ENCODE measurements at regions not wholly inside any gene's neighbourhood (a gene's known extent, or its start where the extent isn't known, plus 50 kb on each side); places are given as distances from the start of the nearest gene placed in this dataset.

DNA sequence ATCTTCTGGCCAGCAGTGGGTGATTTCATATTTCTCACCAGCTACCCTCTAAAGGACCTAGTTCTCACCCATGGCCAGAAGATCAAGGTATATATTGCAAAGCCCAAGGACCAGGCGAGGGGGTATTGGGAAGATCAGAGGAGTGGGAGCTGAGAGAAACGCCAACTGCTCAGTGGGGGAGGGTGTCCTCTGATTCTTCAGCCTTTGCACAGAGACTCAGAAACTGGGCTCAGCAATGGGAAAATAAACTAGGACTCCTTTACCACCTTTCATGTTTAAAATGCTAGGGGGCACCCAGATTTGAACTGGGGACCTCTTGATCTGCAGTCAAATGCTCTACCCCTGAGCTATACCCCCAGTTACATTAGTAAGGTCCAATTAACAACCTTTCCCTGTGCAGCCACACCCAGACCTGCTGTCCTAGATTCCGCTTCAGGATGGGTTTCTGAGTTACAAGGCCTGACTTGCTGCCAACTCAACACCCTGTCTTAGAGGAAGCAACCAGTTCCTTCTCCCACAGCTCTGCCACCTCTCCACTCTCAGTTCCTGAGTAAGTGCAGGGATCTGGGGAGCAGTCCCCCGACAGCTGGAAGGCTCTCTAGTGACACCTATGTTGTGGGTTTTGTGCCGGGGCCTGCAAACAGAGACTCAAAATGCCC is 93.5 kb downstream of the ZNF783 start:
- no peaks in the 10 kb centered on the region for H3K4me1 ChIP-seq
- intact Hi-C loops (cut with DNase I; ENCODE audit: low total_unique reads), result no loop called here
- H3K36me3 ChIP-seq, result no peaks in the 10 kb centered on the region
- TF ChIP-seq, protein P1, sequence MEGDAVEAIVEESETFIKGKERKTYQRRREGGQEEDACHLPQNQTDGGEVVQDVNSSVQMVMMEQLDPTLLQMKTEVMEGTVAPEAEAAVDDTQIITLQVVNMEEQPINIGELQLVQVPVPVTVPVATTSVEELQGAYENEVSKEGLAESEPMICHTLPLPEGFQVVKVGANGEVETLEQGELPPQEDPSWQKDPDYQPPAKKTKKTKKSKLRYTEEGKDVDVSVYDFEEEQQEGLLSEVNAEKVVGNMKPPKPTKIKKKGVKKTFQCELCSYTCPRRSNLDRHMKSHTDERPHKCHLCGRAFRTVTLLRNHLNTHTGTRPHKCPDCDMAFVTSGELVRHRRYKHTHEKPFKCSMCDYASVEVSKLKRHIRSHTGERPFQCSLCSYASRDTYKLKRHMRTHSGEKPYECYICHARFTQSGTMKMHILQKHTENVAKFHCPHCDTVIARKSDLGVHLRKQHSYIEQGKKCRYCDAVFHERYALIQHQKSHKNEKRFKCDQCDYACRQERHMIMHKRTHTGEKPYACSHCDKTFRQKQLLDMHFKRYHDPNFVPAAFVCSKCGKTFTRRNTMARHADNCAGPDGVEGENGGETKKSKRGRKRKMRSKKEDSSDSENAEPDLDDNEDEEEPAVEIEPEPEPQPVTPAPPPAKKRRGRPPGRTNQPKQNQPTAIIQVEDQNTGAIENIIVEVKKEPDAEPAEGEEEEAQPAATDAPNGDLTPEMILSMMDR (IDR thresholded peaks at IDR 0.05 in 8 of 11, conservative IDR thresholded peaks at IDR 0.05 in 3 of 11), result no peak
- TF ChIP-seq POLR2AphosphoS5 (IDR thresholded peaks at IDR 0.05), result no peak
- no peak for TF ChIP-seq POLR2A (IDR thresholded peaks at IDR 0.05)
- WGBS, 5 donors, result 57 to 72% (median 69%) methylated on average over 5 of the region's 5 CpGs
- no peak overlapping the region for H3K4me3 ChIP-seq
- H3K9me3 ChIP-seq, result peaks cover 0 to 25% (median 14%) of the 10 kb centered on the region in 8 donors
- H3K27me3 ChIP-seq (replicated peaks in 1 of 7), result no peaks in the 10 kb centered on the region
- H3K27ac ChIP-seq, result no peak overlapping the region
- DNase-seq, result no peak

DNA sequence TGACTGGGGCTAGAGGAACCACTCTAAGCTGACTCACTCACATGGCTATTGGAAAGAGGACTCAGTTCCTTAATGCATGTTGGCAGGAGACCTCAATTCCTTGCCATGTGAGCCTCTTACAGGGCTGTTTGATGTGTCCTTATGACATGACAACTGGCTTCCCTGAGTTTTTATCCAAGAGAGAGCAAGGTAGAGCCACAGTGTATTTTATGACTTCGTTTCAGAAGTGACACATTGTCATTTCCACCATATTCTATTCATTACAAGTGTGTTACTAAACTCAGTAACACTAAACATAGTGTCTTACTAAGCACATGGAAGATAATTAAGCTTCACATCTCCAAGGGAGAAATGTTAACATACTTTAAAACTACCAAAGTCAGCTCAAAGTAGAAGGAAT is 98.2 kb downstream of the ZNF777 start:
- DNase-seq, result no peak
- H3K27me3 ChIP-seq (replicated peaks in 1 of 7), result no peaks in the 10 kb centered on the region
- peaks cover 0 to 41% (median 29%) of the 10 kb centered on the region in 8 donors for H3K9me3 ChIP-seq
- TF ChIP-seq, protein P1 (IDR thresholded peaks at IDR 0.05 in 8 of 11, conservative IDR thresholded peaks at IDR 0.05 in 3 of 11), result no peak
- TF ChIP-seq POLR2AphosphoS5 (IDR thresholded peaks at IDR 0.05), result no peak
- no peak for TF ChIP-seq POLR2A (IDR thresholded peaks at IDR 0.05)
- no peak overlapping the region for H3K4me3 ChIP-seq
- H3K4me1 ChIP-seq, result no peaks in the 10 kb centered on the region
- H3K36me3 ChIP-seq, result no peaks in the 10 kb centered on the region
- WGBS, 5 donors, result 5 to 28% (median 9%) methylated on average over 1 of the region's 1 CpG
- no peak overlapping the region for H3K27ac ChIP-seq
- intact Hi-C loops (cut with DNase I; ENCODE audit: low total_unique reads), result no loop called here

DNA sequence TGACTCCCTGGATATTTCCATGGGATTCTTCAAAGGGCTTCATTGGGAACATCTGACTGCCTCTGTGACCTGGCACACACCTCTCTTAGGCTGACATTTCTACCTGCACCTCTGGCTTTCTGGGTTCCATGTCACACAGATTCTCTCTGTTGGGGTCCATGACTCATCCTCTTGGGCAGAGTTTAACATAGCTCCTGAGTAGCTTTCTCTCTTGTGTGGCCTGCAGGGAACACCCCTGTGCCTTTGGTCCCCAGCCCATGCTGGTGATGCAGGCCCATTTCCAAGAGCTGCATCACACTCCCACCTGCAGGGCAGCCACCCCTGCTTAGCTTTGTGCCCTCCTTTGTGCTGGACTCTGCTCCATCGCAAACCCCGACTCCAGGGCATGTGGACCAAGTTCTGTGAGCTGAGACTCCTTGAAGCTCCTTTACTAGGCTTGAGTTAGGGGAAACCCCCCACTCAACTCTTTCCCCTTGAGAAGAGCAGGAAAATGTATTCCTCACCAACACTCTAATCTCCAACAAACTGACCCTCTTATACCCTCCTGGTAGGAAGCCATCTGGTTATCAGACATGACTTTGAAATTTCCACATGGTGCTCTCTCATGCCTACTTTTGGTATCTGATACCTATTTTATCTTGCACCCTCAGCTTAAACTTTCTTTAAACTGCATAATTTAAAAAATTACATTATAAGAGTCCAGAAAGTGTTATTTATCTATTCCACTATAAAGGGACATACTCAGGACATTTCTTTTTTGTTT is 93.3 kb downstream of the ZNF777 start:
- intact Hi-C loops (cut with DNase I; ENCODE audit: low total_unique reads), result no loop called here
- Histone ChIP-seq H3K27ac (no peak overlapping the region), H3K9me3 (peaks cover 0 to 33% (median 17%) of the 10 kb centered on the region in 8 donors), H3K4me1 (no peaks in the 10 kb centered on the region), H3K36me3 (no peaks in the 10 kb centered on the region), H3K27me3 (replicated peaks in 1 of 7) (no peaks in the 10 kb centered on the region), H3K4me3 (no peak overlapping the region)
- WGBS, 5 donors, result 75 to 98% (median 91%) methylated on average over 2 of the region's 2 CpGs
- no peak for DNase-seq
- TF ChIP-seq POLR2AphosphoS5 (IDR thresholded peaks at IDR 0.05), result no peak
- no peak for TF ChIP-seq POLR2A (IDR thresholded peaks at IDR 0.05)
- TF ChIP-seq, protein P1 (IDR thresholded peaks at IDR 0.05 in 8 of 11, conservative IDR thresholded peaks at IDR 0.05 in 3 of 11), result no peak

DNA sequence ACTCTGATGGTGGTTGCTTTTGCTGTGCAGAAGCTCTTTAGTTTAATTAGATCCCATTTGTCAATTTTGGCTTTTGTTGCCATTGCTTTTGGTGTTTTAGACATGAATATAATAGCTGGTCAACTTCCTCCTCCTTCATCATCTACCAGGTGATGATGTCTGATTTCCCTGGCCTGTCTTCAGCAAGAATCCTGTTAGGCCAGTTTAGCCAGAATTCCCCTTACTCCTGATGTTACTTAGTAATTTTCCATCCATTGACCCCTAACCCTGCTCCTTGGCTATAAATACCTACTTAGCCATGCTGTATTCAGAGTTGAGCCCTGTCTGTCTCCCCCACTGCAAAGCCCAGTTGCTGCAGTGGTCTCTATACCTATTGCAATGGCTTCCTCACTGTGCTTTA is 91.4 kb downstream of the ZNF777 start:
- DNase-seq, result no peak
- Histone ChIP-seq H3K36me3 (no peaks in the 10 kb centered on the region), H3K4me3 (no peak overlapping the region), H3K9me3 (peaks cover 0 to 41% (median 25%) of the 10 kb centered on the region in 8 donors), H3K27ac (no peak overlapping the region), H3K4me1 (no peaks in the 10 kb centered on the region), H3K27me3 (replicated peaks in 1 of 7) (no peaks in the 10 kb centered on the region)
- TF ChIP-seq POLR2A (IDR thresholded peaks at IDR 0.05), result no peak
- TF ChIP-seq, protein P1 (IDR thresholded peaks at IDR 0.05 in 8 of 11, conservative IDR thresholded peaks at IDR 0.05 in 3 of 11), result no peak
- no peak for TF ChIP-seq POLR2AphosphoS5 (IDR thresholded peaks at IDR 0.05)
- intact Hi-C loops (cut with DNase I; ENCODE audit: low total_unique reads), result no loop called here
